ENCODE measurements at regions not wholly inside any gene's neighbourhood (a gene's known extent, or its start where the extent isn't known, plus 50 kb on each side); places are given as distances from the start of the nearest gene placed in this dataset.

DNA sequence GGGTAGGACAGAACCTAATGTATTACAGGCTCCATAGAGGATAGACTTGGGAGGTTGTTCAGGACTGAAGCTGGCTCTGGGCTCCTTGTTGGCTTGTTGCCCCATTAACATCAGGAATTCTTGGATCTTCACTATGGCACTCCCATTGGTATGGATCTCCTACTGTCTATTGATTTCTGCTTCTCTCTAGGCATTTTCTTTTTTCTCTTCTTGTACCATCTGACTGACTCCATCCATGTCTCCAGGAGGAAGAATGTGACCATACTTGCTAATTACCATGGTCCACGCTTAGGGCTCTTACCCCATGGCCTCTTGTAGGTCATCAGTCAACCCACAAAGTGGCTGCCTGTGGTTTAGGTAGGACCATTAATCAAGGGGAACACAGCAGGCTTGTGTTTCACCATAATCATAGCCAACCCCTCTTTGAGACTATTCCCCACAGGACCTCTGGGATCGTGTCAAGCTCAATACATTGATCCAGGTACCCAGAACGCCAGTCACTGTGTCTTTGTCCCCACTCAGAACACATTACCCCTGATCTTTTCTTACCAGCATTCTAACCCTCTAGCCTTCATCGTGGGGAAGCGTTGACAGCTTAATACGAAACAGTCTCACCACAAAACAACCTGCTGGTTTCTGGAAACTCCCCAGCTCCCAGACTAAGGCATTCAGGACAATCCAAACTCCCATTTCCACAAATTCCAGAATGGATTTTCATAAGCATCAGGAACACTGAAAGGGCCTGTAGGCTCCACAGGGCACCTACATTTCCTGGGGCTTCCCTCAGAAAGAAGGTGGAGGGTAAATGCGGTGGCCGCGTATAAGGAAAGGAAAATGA, 97.1 kb downstream of the ETS2 start:
- TF ChIP-seq, protein P1, sequence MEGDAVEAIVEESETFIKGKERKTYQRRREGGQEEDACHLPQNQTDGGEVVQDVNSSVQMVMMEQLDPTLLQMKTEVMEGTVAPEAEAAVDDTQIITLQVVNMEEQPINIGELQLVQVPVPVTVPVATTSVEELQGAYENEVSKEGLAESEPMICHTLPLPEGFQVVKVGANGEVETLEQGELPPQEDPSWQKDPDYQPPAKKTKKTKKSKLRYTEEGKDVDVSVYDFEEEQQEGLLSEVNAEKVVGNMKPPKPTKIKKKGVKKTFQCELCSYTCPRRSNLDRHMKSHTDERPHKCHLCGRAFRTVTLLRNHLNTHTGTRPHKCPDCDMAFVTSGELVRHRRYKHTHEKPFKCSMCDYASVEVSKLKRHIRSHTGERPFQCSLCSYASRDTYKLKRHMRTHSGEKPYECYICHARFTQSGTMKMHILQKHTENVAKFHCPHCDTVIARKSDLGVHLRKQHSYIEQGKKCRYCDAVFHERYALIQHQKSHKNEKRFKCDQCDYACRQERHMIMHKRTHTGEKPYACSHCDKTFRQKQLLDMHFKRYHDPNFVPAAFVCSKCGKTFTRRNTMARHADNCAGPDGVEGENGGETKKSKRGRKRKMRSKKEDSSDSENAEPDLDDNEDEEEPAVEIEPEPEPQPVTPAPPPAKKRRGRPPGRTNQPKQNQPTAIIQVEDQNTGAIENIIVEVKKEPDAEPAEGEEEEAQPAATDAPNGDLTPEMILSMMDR (IDR thresholded peaks at IDR 0.05; ENCODE audit: extremely low read depth in 1 of 2, insufficient read depth in 1 of 2, low read depth in 1 of 2, low read length in 2 of 2): no peak
- TF ChIP-seq, protein P2, sequence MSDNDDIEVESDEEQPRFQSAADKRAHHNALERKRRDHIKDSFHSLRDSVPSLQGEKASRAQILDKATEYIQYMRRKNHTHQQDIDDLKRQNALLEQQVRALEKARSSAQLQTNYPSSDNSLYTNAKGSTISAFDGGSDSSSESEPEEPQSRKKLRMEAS (IDR thresholded peaks at IDR 0.05; ENCODE audit: insufficient read depth, insufficient read length): no peak
- no peak for TF ChIP-seq MYC (IDR thresholded peaks at IDR 0.05; ENCODE audit: low read depth, low read length)
- TF ChIP-seq POLR2AphosphoS5 (IDR thresholded peaks at IDR 0.05; ENCODE audit: insufficient read depth, low read depth, low read length): no peak
- TF ChIP-seq FOS (IDR thresholded peaks at IDR 0.05; ENCODE audit: borderline replicate concordance, insufficient read depth, low read length): no peak
- TF ChIP-seq POLR2A (IDR thresholded peaks at IDR 0.05; ENCODE audit: low read depth, low read length): no peak
- no peak for TF ChIP-seq EZH2 (IDR thresholded peaks at IDR 0.05; ENCODE audit: borderline replicate concordance, low read depth, low read length, severe bottlenecking)
- no peak for TF ChIP-seq JUN (IDR thresholded peaks at IDR 0.05; ENCODE audit: borderline replicate concordance, insufficient read depth, insufficient read length, low read depth)
- TF ChIP-seq GATA2 (IDR thresholded peaks at IDR 0.05; ENCODE audit: insufficient read depth, insufficient read length, low read depth, low read length): no peak

Data from endothelial cell of umbilical vein (primary cell).